DOHH2 (cell line): ENCODE measurements at regions not wholly inside any gene's neighbourhood (a gene's known extent, or its start where the extent isn't known, plus 50 kb on each side); places are given as distances from the start of the nearest gene placed in this dataset.

ENCODE experiments used
- H3F3A ChIP-seq: fragments of 200-600 bp; sonication (generic), shearing (Covaris generic); 2 replicates; pipeline ENCODE4 v1.6.0; 2016; ENCODE audit warnings: antibody characterized with exemption, mild to moderate bottlenecking; ENCODE audit not compliant: control insufficient read depth, insufficient read depth
- H3K27ac ChIP-seq: fragments of 200-600 bp; sonication (generic); 2 replicates; pipeline ENCODE4 v1.5.1; 2014; ENCODE audit warnings: low read depth, mild to moderate bottlenecking, low read length, moderate library complexity
- H3K27me3 ChIP-seq: fragments of 200-600 bp; sonication (generic); 2 replicates; pipeline ENCODE4 v1.6.1; 2014; ENCODE audit warnings: mild to moderate bottlenecking, low read length, mixed read lengths; ENCODE audit not compliant: control insufficient read depth
- H3K36me3 ChIP-seq: fragments of 200-600 bp; sonication (generic); 2 replicates; pipeline ENCODE4 v1.6.1; 2014; ENCODE audit warnings: mild to moderate bottlenecking, low read length, moderate library complexity, mixed read lengths; ENCODE audit not compliant: control insufficient read depth
- H3K4me1 ChIP-seq: fragments of 200-600 bp; sonication (generic); 2 replicates; pipeline ENCODE4 v1.6.1; 2014; ENCODE audit warnings: mild to moderate bottlenecking, low read length, mixed read lengths; ENCODE audit not compliant: control insufficient read depth
- H3K4me2 ChIP-seq: fragments of 200-600 bp; sonication (generic); 2 replicates; pipeline ENCODE4 v1.6.0; 2014; ENCODE audit warnings: mild to moderate bottlenecking, low read length, moderate library complexity
- H3K4me3 ChIP-seq: fragments of 200-600 bp; sonication (generic); 2 replicates; pipeline ENCODE4 v1.5.1; 2014; ENCODE audit warnings: mild to moderate bottlenecking, low read length, mixed read lengths
- H3K79me2 ChIP-seq: fragments of 200-600 bp; sonication (generic); 2 replicates; pipeline ENCODE4 v1.6.1; 2014; ENCODE audit warnings: mild to moderate bottlenecking, low read length, mixed read lengths; ENCODE audit not compliant: control insufficient read depth
- H3K9me2 ChIP-seq: fragments of 200-600 bp; sonication (generic); replicated peaks from 2 replicates; pipeline ENCODE4 v1.6.1; 2014; ENCODE audit warnings: mild to moderate bottlenecking, low read length, mixed read lengths; ENCODE audit not compliant: control insufficient read depth
- H3K9me3 ChIP-seq: fragments of 200-600 bp; sonication (generic); 2 replicates; pipeline ENCODE4 v1.6.1; 2014; ENCODE audit warnings: antibody characterized with exemption, low read length, mixed read lengths; ENCODE audit not compliant: control insufficient read depth, insufficient read depth
- H4K20me1 ChIP-seq: fragments of 200-600 bp; sonication (generic); 2 replicates; pipeline ENCODE4 v1.6.0; 2014; ENCODE audit warnings: low read depth, mild to moderate bottlenecking, antibody characterized with exemption, low read length, moderate library complexity; ENCODE audit not compliant: control insufficient read depth, insufficient read depth
- EZH2phosphoT487 ChIP-seq: fragments of 200-600 bp; sonication (generic); IDR thresholded peaks from 2 replicates; pipeline ENCODE4 v1.6.1; 2017; ENCODE audit warnings: borderline replicate concordance, mild to moderate bottlenecking, antibody characterized with exemption, low read length, moderate library complexity, mixed read lengths
- TF ChIP-seq, protein P1 (sequence below): fragments of 200-600 bp; sonication (generic); IDR thresholded peaks from one replicate; pipeline ENCODE4 v1.5.1; 2014; ENCODE audit warnings: antibody characterized with exemption, mild to moderate bottlenecking, low read depth, low read length; ENCODE audit not compliant: poor library complexity, severe bottlenecking

DNA sequence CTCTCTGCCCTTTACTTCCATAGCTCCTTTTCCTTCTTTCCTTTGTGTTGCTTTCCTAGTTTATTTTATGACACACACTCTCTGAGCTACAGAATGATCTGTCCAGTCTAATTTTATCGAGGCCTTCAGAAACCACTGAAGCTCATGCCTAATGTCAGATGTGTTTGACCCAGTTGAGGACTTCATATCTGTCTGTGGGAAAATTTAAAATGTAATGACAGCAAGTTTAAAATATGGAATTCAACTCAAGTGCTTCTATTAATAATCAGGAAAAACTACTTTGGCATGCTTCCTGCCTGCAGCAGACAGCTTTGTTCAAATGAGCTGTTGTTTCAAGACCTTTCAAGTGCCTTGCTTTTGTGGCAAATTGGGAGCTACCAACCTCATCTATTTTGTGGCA is 261.8 kb upstream of the MTNR1B start:
- Histone ChIP-seq H3K9me3 (peaks cover 10% of the 10 kb centered on the region), H3K36me3 (no peaks in the 10 kb centered on the region), H3K4me2 (no peak overlapping the region), H3K27me3 (no peaks in the 10 kb centered on the region), H3F3A (no peaks in the 10 kb centered on the region; the same call in 1 of the 2 replicates), H3K27ac (no peak overlapping the region), H3K79me2 (no peaks in the 10 kb centered on the region), H3K9me2 (no peaks in the 10 kb centered on the region), H3K4me1 (no peaks in the 10 kb centered on the region), H4K20me1 (no peaks in the 10 kb centered on the region), H3K4me3 (no peak overlapping the region)
- no peak for TF ChIP-seq EZH2phosphoT487
- TF ChIP-seq, protein P1, sequence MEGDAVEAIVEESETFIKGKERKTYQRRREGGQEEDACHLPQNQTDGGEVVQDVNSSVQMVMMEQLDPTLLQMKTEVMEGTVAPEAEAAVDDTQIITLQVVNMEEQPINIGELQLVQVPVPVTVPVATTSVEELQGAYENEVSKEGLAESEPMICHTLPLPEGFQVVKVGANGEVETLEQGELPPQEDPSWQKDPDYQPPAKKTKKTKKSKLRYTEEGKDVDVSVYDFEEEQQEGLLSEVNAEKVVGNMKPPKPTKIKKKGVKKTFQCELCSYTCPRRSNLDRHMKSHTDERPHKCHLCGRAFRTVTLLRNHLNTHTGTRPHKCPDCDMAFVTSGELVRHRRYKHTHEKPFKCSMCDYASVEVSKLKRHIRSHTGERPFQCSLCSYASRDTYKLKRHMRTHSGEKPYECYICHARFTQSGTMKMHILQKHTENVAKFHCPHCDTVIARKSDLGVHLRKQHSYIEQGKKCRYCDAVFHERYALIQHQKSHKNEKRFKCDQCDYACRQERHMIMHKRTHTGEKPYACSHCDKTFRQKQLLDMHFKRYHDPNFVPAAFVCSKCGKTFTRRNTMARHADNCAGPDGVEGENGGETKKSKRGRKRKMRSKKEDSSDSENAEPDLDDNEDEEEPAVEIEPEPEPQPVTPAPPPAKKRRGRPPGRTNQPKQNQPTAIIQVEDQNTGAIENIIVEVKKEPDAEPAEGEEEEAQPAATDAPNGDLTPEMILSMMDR = no peak

- no peaks in the 10 kb centered on the region for H4K20me1 ChIP-seq
- no peak for TF ChIP-seq EZH2phosphoT487
- TF ChIP-seq, protein P1 = no peak
- no peaks in the 10 kb centered on the region for H3K79me2 ChIP-seq
- no peak overlapping the region for H3K4me3 ChIP-seq
- no peaks in the 10 kb centered on the region for H3K4me1 ChIP-seq
- H3K27me3 ChIP-seq = no peaks in the 10 kb centered on the region
- no peaks in the 10 kb centered on the region; the same call in 1 of the 2 replicates for H3F3A ChIP-seq
- no peak overlapping the region for H3K4me2 ChIP-seq
- H3K9me2 ChIP-seq = no peaks in the 10 kb centered on the region
- H3K36me3 ChIP-seq = no peaks in the 10 kb centered on the region
- no peak overlapping the region for H3K27ac ChIP-seq
- H3K9me3 ChIP-seq = peaks cover 10% of the 10 kb centered on the region
Observed at GRCh38 chr11:92709329-92709728, 260.1 kb upstream of the MTNR1B start.

GRCh38 chr11:92711926-92712325 is 257.5 kb upstream of the MTNR1B start:
- Histone ChIP-seq H4K20me1 (no peaks in the 10 kb centered on the region), H3K9me3 (no peaks in the 10 kb centered on the region), H3K27me3 (no peaks in the 10 kb centered on the region), H3K9me2 (no peaks in the 10 kb centered on the region), H3K4me1 (no peaks in the 10 kb centered on the region), H3K4me3 (no peak overlapping the region), H3F3A (no peaks in the 10 kb centered on the region), H3K4me2 (no peak overlapping the region), H3K36me3 (no peaks in the 10 kb centered on the region), H3K79me2 (no peaks in the 10 kb centered on the region), H3K27ac (no peak overlapping the region)
- TF ChIP-seq EZH2phosphoT487 = no peak

DNA sequence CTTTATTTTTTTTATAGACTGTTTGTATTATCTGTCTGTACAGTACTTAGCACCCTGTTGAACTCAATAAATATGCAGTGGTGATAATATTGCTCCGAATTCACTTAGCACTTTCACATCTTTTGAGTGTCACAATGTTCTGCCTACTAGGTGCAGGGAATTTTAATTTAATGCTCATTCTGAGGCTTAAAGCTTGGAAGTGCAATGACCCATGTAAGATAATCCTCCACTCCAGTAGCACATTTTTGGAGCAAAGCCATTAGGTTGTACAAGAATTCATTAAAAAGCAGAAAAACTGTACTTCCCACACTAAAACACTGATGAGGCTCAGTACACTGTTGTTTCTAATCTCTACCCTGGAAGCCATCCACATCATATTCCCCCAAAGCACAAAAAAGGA is 255.3 kb upstream of the MTNR1B start:
- no peaks in the 10 kb centered on the region for H3F3A ChIP-seq
- no peaks in the 10 kb centered on the region for H3K4me1 ChIP-seq
- no peaks in the 10 kb centered on the region for H4K20me1 ChIP-seq
- no peaks in the 10 kb centered on the region for H3K27me3 ChIP-seq
- H3K36me3 ChIP-seq = no peaks in the 10 kb centered on the region
- H3K27ac ChIP-seq = no peak overlapping the region
- no peaks in the 10 kb centered on the region for H3K9me3 ChIP-seq
- H3K79me2 ChIP-seq = no peaks in the 10 kb centered on the region
- TF ChIP-seq, protein P1 = no peak
- TF ChIP-seq EZH2phosphoT487 = no peak
- no peaks in the 10 kb centered on the region for H3K9me2 ChIP-seq
- no peak overlapping the region for H3K4me3 ChIP-seq
- H3K4me2 ChIP-seq = no peak overlapping the region
